ENCODE measurements at regions not wholly inside any gene's neighbourhood (a gene's known extent, or its start where the extent isn't known, plus 50 kb on each side); places are given as distances from the start of the nearest gene placed in this dataset.
"Not testable (repeated sequence)": the region's sequence is repeated elsewhere in the genome, so short reads cannot be mapped to it uniquely, and the experiment has no call there.

DNA sequence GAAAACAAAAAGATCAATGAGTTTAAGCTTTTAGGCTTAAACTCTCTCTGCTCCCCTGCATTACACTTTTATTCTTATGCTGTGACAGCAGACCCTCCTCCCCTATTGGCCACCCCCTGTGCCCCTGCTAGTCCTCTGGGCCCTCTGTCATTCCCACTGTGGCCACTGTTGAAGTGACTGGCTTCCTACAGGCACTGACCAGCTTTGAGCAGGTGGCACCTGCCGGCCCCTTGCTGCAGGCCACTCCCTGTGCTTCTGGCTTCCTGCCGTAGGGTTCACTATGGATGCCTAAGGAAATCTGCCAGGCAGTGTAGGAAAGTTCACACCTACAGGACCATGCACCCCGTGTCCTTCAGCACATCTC, 156.5 kb upstream of the L3MBTL4 start:
- DNase-seq (ENCODE audit: low spot score): no peak

DNA sequence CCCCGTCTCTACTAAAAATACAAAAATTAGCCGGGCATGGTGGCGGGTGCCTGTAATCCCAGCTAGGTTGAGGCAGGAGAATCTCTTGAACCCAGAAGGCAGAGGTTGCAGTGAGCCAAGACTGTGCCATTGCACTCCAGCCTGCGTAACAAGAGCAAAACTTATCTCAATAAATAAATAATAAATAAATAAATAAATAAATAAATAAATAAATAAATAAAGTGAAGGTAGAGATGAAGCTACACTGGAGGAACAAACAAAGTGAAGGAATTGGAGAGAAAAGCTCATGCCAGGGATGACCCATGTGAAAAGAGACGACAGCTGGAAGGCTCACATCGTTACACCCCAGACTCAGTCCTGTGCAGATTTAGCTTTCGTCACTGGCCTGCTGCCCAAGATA, 157.3 kb upstream of the ARHGAP28 start:
- DNase-seq (ENCODE audit: low spot score): not testable (repeated sequence)

DNA sequence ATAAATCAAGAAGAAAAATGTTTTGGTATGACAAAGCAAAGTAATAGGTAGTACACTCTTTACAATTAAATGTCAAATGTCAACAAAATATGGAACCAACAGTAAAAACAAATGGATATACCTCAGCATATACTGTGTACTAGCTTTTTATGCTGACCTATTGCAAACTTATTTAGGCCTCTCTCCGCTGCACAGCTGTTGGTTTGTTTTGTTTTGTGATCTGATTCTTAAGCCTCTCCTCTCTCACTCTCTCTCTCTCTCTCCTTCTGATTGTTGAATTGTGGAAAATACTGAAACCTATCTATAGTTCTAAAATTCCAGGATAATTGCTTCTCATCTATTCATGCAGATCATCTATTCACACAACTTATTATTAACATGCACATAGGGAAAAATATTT, 154.9 kb upstream of the ARHGAP28 start:
- no peak for DNase-seq (ENCODE audit: low spot score)

DNA sequence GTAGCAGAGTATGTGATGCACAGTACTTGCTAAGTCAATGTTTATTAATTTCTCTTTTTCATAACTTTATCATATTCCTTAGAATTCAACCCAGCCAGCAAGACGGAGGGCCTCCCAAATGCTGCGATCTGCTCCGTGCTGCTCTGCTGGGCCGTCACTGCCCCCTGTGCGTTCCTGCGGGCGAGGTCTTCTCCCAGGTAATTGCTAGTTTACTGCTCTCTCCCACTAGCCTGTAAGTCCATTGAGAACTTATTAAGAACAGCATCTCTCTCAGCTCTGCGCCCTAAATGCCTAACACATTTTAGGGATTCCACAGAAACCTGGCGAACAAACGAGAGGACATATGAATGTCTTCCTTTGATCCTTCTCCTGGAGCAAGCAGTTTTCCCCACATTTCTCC, 153.6 kb upstream of the ARHGAP28 start:
- no peak for DNase-seq (ENCODE audit: low spot score)

GRCh38 chr18:6576718-6577375, 152.7 kb upstream of the ARHGAP28 start:
- DNase-seq (ENCODE audit: low spot score): no peak

DNA sequence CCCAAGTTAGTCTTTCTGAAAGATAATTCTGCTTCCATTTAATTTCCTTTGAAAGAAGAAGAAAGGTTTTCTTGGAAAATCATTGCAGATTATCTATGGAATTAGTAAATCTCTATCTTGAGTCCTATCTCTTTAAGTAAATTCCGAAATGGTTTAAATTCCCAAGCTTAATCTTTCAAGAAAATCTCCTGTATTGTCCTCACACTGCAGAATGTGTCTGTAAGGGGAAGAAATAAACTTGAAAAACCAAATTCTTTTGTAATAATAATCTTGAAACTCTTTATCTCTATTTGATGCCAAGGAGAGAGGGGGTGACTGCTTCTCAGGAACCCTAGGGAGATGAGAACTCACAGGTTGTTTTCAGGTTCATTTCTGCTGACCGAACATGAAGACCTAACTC, 150.8 kb upstream of the ARHGAP28 start:
- DNase-seq (ENCODE audit: low spot score): no peak

- no peak for DNase-seq (ENCODE audit: low spot score)
Measured at GRCh38 chr18:6579486-6579885, 150.0 kb upstream of the ARHGAP28 start.

- DNase-seq (ENCODE audit: low spot score): no peak
Measured at GRCh38 chr18:6580401-6580800, 149.1 kb upstream of the ARHGAP28 start.

DNA sequence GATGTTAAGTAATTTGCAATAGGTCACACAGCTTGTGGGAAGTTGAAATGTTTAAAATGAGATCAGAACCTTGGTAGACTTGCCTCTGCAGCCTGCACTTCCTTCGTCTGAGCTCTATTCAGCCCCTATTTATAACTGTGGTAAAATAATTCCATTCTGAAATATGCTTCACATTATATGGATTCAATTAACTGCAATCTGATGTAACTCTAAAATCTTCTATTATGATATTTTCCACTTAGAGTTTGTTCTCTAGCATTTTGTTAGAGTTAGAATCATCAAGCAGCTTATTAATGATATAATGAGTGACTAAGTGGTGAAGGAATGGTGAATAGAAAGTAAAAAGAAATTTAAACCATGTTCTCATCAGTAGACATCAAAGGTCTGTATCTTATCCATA, 139.6 kb upstream of the ARHGAP28 start:
- no peak for DNase-seq (ENCODE audit: low spot score)

DNA sequence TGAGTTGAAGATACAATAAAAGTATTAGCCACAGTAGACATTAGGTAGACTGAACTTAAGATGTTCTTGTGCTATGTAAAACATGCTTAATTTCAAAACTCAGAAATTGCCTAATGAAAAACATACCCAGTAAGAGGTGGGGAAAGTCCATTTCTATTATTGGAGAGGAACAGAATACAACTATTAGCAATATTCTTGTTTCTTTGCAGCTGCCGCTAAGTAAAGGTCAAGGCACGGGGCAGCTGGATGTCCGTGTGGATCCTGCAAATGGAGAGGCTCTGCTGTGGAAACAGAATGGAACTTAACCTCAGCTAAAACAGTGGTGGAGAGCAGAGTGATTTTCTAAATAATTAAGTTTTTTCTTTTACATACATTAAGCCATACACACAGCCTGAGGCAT, 139.2 kb upstream of the ARHGAP28 start:
- no peak for DNase-seq (ENCODE audit: low spot score)

DNA sequence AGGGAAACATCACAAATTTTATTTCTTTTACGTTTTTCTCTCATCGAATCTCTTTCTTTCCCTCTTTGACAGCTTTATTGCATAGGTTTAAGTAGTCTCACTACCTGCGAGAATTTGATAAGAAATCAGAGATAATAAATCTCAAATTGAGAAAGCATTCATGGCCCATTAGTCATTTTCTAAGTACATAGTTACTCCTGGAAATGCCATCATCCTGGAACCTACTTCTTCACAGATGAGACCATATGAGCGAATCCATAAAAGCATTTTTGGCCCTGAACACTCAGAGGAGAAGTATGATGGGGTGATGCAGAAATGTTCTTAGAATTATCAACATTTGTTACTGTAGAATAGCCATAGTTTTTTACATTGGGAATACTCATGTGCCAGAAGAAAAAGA, 138.0 kb upstream of the ARHGAP28 start:
- no peak for DNase-seq (ENCODE audit: low spot score)

- DNase-seq (ENCODE audit: low spot score): no peak
Measured at GRCh38 chr18:6592522-6592921, 137.0 kb upstream of the ARHGAP28 start.

DNA sequence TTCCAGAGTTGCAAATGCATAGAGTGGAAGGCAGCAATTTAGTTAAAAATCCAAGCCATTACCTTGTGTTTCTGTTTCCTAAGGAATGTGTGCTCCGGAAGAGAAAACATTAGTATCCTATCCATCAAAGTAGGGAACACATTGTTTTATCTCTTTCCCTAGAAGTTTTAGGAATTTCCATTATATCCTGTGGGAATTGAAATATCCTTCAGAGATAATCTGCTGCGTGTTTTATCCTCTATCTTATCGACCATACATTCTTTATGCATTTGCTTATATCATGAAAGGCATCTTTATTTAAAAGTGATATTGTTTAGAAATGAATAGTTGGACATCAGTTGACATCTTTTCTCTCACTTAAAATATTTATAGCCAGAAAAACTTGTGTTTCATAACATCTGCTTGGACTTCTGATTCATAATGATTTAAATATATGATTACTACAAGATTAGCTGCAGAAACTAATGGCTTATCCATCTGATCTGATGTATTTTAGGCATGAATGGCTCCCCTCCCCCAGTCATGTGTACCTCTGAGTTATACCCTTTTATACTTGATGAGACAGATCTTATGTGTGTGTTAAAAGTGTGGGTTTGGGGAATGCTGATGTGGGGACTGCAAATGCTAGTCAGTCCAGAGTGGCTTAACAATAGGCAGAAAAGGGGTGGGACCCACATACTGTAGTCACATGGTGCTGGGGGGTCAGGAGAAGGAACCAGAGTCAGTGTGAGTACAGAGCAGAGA, 136.2 kb upstream of the ARHGAP28 start:
- no peak for DNase-seq (ENCODE audit: low spot score)

DNA sequence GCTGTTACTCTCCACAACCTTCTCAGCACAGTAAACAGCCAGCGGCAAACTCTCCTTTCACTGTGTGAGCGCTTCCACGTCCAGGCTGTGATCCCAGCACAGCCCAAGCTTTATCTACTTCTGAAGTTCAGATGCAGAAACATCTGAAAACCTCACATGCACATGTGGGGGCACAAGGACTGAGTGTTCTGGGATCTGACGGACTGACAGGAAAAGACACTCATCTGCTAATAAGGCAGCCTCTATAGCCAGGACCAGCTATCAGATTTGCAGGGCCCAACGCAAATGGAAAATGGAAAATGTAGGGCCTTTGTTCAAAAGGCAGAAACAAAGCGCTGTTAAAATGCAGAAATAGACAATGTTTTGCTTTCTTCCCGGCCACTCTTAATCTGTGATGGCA, 133.8 kb upstream of the ARHGAP28 start:
- DNase-seq (ENCODE audit: low spot score): no peak

GRCh38 chr18:6598657-6599056, 130.9 kb upstream of the ARHGAP28 start:
- DNase-seq (ENCODE audit: low spot score): no peak

DNA sequence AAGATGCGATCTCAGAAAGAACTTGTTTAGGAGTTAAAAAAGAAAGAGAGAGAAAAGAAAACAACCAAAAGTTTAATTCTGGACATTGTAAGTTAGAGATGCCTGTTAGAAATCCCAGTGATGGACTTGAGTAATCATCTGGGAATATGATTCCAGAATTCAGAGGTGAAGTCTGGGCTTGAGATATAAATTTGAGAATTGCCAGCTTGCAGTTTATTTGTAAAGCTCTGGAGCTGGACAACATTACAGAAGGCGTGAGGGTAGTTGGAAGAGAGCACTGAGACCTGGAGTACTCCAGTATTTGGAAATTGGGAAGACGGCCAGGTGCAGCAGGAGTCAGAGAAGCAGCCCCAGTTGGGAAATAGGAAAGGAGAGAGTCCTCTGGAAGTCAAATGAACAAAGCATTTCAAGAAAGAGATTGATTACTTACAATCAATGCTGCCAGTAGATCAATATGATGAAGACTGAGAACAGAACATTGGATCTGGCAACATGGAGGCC, 128.8 kb upstream of the ARHGAP28 start:
- DNase-seq (ENCODE audit: low spot score): no peak

GRCh38 chr18:6601241-6601640, 128.3 kb upstream of the ARHGAP28 start:
- no peak for DNase-seq (ENCODE audit: low spot score)

DNA sequence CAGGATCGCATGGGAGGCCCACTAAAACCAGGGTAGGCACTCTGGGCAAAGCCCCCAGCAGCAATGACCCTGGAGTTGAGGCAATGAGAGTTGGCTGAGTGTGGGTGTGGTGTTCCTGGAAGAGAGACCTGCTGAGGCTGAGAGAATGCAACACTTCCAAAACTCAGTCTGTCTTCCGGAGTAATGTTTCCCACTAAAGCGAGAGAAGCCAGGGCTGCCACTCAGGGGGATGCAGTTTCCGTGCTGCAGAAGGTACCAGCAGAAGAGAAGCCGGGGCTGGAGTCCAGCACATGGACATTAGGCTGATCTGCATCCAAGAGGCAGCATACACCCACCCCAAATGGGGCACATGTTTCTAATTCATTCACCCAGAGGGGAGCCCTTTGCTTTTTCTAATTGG, 127.2 kb upstream of the ARHGAP28 start:
- no peak for DNase-seq (ENCODE audit: low spot score)

DNA sequence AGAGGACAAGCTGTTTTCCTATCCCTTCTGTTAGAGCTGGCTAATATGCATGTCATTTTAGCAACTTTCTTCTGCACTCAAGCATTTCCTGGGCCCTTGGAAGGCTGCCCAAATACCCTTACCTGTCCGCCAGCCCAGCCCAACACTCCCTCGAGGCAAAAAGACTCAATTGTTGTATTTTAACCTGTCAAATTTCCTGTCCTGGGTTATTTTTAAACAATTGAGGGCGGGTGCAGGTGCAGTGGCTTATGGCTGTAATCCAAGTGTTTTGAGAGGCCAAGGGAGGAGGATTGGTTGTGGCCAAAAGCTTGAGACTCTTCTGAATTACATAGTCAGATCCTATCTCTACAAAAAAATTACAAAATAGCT, 125.0 kb upstream of the ARHGAP28 start:
- DNase-seq (ENCODE audit: low spot score): no peak

DNA sequence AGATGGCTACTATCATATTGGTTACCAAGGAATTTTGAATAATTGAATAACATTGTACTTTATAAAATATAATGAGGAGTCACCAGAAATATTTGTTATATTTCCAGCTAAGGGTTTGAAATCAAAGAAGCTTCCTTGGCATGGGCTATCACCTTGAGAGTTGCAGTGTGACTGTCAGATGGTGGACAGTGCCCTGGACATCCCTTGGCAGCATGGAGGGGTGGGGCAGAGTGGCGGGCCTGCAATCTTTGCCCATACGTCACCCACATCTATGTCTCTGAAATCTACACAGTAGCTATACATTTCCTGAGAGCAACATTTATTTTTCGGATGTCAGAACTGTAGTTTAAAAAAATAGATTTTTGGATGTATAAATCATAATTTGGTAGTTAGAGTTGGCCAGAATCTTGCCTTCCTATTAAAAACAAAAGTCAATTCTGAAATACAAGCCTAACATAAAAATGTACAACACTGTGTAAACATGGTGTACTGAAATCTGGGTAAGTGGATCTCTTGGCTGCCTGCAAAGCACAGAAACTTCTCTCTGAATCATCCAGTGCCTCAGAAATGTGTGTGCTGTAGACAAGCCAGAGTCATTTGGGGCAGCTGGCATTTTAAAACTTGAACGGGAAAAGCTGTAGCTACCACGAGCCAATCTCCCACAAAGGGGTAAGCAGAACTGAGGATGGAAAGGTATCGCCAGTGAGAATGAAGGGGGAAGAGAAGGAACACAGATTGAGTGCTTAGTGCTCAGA, 124.2 kb upstream of the ARHGAP28 start:
- no peak for DNase-seq (ENCODE audit: low spot score)

DNA sequence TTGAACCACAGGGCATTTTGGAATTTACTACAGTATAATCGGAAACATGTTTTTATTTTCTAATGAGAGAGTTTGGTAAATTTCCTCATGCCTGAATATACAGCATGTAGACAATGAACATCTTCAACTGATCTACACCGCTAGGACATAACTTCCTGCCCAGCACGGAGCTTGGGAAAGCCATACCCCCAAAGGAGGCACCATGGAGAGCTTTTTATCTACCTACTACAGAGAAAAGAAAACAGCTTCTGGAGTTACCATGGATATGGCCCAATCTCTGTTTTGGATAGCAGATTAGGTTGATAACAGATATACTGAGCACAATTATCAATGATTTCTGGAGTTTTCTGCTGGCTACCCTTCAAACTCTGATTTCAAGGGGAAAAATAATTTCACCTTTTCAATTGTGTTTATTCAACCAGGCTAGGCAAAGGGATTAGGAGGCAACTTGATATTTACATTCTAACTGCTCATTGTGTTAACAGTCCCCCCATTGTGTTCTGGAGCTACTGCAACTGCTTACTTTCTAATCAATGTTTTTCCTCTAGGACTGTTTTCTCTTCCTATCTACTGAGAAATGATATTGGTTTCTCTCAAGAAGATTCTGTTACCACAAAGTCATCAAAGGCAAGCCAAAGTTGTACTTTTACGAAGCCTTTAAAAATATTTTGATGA, 123.0 kb upstream of the ARHGAP28 start:
- no peak for DNase-seq (ENCODE audit: low spot score)

DNA sequence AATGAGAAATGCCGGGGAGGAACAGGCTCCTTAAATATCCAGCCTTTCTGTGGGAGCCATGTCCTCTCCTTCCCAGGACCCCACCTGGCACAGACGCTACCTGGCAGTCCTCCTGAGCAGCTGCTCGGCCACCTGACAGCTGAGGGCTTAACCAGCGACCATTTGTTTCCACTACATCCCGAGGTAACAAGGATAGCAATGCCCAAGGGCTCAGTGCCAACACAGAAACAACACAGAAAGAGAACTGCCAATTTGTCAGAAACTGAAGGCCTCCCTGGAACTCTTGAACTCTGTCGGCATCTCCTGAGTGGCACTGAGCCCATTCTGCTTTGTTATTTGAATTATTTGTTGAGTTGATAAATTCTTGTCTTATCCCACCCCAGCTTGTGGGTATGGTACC, 122.2 kb upstream of the ARHGAP28 start:
- no peak for DNase-seq (ENCODE audit: low spot score)

Measured in CD4-positive, alpha-beta T cell treated with Interleukin-6 at 100 ng/mL for 8 hours (primary cell).